Mammary epithelial cell (primary cell): ENCODE measurements at regions not wholly inside any gene's neighbourhood (a gene's known extent, or its start where the extent isn't known, plus 50 kb on each side); places are given as distances from the start of the nearest gene placed in this dataset.

ENCODE experiments used
- EZH2 ChIP-seq: IDR thresholded peaks from 2 replicates; pipeline ENCODE4 v1.6.1; 2012; ENCODE audit warnings: low read length, inconsistent platforms, borderline replicate concordance
- TF ChIP-seq, protein P1 (sequence below), 2 donors: IDR thresholded peaks in 1 of 2; conservative IDR thresholded peaks in 1 of 2; 2 replicates each; pipeline ENCODE4 v1.5.1; 2011 to 2012; ENCODE audit warnings: inconsistent platforms in 2 of 2, low read length in 2 of 2, mild to moderate bottlenecking in 2 of 2, control low read depth in 1 of 2, low read depth in 1 of 2; ENCODE audit not compliant: insufficient read depth in 1 of 2; ENCODE audit errors: extremely low read depth in 1 of 2

DNA sequence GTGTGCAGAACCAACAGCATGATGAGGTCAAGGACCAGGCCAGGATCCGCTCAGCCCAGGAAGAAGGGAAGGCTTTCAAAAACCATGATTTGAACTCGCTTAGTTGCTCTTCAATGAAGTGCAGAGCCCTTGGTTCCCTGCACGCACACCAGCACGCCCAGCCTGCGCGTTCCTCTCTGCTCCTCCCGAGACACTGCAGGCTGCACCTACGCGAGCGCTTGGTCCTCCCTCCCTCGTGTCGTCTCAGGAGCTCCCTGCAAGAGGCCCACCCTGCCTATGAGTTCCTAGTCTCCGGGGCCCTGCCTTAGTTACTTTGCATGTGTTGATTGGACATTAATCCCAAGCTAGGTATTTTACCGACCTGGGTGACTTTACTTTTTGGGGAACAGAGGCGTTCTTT, 132.9 kb upstream of the TNRC6C start:
- TF ChIP-seq, protein P1, sequence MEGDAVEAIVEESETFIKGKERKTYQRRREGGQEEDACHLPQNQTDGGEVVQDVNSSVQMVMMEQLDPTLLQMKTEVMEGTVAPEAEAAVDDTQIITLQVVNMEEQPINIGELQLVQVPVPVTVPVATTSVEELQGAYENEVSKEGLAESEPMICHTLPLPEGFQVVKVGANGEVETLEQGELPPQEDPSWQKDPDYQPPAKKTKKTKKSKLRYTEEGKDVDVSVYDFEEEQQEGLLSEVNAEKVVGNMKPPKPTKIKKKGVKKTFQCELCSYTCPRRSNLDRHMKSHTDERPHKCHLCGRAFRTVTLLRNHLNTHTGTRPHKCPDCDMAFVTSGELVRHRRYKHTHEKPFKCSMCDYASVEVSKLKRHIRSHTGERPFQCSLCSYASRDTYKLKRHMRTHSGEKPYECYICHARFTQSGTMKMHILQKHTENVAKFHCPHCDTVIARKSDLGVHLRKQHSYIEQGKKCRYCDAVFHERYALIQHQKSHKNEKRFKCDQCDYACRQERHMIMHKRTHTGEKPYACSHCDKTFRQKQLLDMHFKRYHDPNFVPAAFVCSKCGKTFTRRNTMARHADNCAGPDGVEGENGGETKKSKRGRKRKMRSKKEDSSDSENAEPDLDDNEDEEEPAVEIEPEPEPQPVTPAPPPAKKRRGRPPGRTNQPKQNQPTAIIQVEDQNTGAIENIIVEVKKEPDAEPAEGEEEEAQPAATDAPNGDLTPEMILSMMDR (conservative IDR thresholded peaks at IDR 0.05 in 1 of 2, IDR thresholded peaks at IDR 0.05 in 1 of 2; ENCODE audit: extremely low read depth in 1 of 2, insufficient read depth in 1 of 2, low read depth in 1 of 2, low read length in 2 of 2) = no peak
- no peak for TF ChIP-seq EZH2
